GM21515 (cell line): ENCODE measurements at regions not wholly inside any gene's neighbourhood (a gene's known extent, or its start where the extent isn't known, plus 50 kb on each side); places are given as distances from the start of the nearest gene placed in this dataset.

ENCODE experiments used
- ATAC-seq: cut with Tn5 transposase; IDR thresholded peaks from one replicate; pipeline ENCODE4 v1.9.1; 2021; ENCODE audit not compliant: unreplicated experiment

DNA sequence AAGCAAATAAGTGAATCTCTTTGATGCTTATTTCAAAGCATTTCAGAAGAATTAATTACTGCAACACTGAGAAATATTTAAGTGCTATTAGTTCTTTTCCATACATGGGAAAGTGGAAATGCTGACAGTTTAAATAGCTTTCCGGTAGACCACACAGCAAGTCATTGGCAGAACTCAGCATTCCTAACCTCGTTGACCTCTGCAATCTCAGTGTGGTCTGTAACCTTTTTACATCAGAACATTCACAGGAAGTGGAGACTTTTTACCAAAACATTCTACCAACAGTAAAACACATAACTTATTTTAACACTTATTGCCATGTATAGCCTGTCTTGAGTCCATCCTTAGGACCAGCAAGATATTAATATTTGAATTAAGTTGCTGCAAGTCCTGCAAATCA is 249.5 kb upstream of the DCN start:
- ATAC-seq: no peak

GRCh38 chr12:91424506-91424905 is 241.9 kb upstream of the DCN start:
- ATAC-seq: no peak

DNA sequence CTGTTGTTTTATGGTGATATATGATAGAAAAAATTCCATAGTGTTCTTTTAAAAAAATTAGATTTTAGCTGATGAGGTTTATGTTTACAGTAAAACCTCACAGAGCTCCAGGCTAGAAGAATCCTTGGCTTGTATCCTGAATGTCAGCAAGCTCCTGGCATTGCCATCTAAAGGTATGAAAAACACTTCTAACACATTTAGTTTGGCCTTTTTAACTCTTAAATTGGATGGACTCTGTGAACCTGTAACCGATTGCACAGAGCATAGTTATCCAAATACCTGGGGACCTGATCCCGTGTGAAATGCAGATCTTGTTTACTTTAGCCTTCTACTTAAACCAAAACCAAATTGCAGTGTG is 241.1 kb upstream of the DCN start:
- no peak for ATAC-seq

- ATAC-seq: no peak
Measured at GRCh38 chr12:91422811-91423692, 240.4 kb upstream of the DCN start.

DNA sequence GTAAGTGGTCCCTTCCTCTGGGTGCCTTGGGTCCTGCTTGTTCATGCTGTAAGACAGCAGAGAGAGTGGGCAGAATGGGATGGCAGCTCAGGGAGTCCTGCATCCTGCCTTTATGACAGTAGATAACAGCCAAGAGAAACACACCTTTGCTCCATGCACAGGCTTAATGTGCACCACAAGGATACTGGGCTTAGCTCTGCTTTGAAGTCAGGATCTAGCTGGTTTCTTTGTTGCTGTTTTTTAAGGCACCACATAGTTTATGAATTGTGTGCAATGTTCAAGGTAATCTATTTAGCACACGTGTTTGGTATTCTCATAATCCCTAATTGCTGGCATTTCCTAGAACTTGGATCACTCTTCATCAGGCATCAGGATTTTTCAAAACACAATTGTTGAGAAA is 239.5 kb upstream of the DCN start:
- ATAC-seq: no peak

DNA sequence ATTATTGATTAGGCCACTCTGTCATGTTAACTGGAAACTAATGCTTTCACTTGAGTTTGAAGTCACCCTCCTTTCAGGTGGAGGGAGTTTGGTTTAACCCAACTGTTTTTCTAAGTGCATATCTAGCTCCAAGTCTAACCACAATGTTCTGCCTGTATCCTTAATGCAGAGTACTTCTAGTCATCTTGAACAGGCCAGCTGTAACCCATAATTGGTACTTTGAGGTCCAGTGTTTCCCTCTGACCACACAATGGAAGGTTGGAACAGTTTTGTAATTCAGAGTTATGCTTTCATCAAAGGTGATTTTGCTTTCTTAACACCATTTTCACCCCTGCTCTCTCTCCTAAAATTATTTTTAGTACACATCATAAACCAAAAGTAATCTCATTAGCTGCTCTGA is 237.2 kb upstream of the DCN start:
- ATAC-seq: no peak

- no peak for ATAC-seq
Measured at GRCh38 chr12:91418221-91419090, 235.8 kb upstream of the DCN start.

- ATAC-seq: no peak
Measured at GRCh38 chr12:91417650-91418049, 235.0 kb upstream of the DCN start.

- ATAC-seq: no peak
Measured at GRCh38 chr12:91414636-91415035, 232.0 kb upstream of the DCN start.

DNA sequence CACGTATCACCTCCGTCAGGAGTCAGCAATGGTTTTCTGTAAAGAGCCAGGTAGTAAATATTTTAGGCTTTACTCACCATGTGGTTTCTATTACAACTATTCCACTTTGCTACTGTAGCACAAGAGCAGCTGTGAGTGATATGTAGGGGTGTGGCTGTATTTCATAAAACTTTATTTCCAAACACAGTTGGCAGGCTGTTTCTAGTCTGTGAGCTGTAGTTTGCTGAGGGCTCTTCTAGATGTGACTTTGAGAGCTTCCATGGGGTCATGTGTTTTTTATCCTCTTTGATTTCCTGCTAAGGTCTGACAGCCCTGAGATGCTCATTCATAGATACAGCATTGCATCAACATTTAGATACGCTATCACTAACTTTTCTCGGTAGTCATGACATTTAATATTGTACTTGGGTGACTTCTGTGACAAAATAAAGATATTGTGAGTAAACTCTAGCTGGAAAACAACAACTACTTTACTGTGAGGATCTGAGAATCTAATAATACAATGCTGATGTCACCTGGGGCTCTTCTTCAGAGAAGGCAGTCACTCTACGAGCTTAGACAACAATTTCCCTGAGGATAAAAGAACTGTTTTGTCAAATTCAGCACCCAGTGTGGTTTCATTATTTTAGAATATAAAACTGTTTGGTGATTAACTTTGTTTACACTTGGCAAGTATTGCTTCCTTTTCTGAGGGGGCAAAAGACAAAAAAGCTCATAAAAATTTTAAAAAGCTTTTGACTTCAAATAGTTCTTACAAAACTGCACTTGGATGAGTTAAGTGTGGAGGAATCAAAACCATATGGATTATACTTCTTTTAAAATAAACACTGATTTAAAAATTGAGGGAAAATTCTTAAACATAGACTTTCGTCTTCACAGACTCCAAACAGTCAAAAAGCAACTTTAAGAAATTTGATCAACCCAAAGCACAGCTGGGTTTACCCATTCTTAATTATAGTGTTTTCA is 231.2 kb upstream of the DCN start:
- ATAC-seq: no peak

- ATAC-seq: no peak
Measured at GRCh38 chr12:91406920-91407341, 224.3 kb upstream of the DCN start.

GRCh38 chr12:91404441-91404840 is 221.8 kb upstream of the DCN start:
- no peak for ATAC-seq

DNA sequence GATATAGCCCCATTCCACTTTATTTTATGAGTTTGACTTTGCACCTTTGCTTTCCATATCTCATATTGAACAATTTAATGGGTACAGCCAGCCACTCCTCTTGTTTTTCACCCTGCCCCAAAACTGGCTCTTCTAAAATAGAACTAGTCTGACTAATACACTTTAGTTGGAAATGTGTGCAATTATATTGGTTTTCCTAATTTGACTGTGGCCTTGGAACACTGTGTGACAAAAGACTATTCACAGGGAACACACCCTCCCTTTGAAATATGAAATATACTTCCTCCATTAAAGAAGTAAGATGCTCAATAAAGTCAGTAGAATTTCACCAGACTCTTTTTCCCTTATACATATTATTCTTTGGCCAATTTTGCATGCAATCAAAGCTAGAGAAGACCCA is 218.6 kb upstream of the DCN start:
- no peak for ATAC-seq

GRCh38 chr12:91400271-91400670 is 217.7 kb upstream of the DCN start:
- no peak for ATAC-seq

- no peak for ATAC-seq
Measured at GRCh38 chr12:91397866-91398532, 215.4 kb upstream of the DCN start.

DNA sequence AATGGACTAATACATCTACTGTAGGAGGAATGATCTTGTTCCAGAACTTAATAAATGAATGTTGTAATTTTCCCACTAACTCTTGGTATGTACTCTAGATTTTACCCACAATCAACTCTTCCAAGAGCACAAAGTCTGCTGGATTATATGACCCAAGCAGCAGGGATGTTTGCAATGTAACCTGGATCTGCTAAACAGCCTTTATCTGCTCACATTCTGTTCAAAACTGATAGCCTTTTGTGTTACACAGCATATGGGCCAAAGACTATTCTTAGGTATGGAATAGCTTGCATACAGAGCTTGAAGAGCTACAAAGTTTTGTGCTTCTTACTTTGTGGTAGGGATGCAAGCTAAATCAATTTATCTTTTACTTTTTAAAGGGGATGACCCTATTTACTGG is 213.7 kb upstream of the DCN start:
- ATAC-seq: no peak

DNA sequence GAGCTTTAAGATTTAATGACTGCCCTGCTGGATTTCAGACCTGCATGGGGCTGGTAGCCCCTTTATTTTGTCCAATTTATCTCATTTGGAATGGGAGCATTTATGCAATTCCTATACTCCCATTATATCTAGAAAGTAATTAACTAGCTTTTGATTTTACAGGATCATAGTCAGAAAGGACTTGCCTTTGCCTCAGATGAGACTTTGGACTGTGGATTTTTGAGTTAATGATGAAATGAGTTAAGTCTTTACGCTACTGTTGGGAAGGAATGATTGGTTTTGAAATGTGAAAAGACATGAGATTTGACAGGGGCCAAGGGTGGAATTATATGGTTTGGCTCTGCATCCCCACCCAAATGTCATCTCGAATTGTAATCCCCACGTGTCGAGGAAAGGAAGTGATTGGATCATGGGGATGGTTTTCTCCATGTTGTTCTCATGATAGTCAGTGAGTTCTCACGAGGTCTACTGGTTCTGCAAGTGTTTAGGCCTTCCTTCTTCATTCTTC is 213.1 kb upstream of the DCN start:
- ATAC-seq: no peak

DNA sequence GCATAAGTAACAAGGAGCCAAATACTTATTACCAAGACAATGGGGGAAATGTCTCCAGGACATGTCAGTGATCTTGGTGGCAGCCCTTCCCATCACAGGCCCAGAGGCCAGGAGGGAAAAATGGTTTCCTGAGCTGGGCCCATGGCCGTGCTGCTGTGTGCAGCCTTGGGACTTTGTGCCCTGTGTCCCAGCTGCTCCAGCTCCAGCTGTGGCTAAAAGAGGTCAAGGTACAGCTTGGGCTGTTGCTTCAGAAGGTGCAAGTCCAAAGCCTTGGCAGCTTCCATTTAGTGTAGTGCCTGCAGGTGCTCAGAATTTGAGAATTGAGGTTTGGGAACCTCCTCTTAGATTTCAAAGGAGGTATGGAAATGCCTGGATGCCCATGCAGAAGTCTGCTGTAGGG is 212.3 kb upstream of the DCN start:
- no peak for ATAC-seq

DNA sequence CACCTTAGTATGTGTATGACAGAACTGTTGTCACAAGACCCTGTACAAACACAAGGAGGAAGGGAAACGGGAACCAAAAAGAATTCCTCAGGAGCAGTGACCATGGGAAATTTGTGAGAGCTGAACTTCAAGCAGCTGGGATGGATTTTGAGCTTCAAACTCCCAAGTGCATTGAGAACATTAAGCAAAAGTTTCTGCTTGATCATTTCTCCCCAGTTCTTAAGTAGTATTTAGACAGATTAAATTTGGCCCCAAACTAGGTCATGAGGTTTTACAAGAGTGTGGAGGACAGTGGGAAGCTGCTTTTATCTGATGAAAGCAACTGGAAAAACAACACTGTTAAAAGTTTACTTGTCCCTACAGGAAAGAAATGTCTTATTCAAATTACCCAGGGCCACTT is 206.0 kb upstream of the DCN start:
- no peak for ATAC-seq

- ATAC-seq: no peak
Measured at GRCh38 chr12:91387461-91388134, 205.0 kb upstream of the DCN start.
